Activated T-cell treated with anti-CD3 and anti-CD28 coated beads, Interleukin-2, amount 50 U/mL, for 72 hours (primary cell): ENCODE measurements at regions not wholly inside any gene's neighbourhood (a gene's known extent, or its start where the extent isn't known, plus 50 kb on each side); places are given as distances from the start of the nearest gene placed in this dataset.

Source experiments
- ATAC-seq, 2 donors: fragments of 150-1000 bp; cut with Tn5 transposase; replicated peaks in 1 of 2; 2 replicates each; pipeline ENCODE4 v1.10.0; 2021; ENCODE audit warnings: moderate library complexity in 2 of 2, mild to moderate bottlenecking in 1 of 2
- DNase-seq, 2 donors: peaks; one replicate each; pipeline ENCODE4 v3.0.0; 2021 to 2022; ENCODE audit warnings: mixed read lengths in 1 of 2
- H3K27ac Mint-ChIP-seq: one replicate; pipeline ENCODE4 v1.8.0; 2022; ENCODE audit warnings: mild to moderate bottlenecking, moderate library complexity, mixed read lengths
- H3K27me3 Mint-ChIP-seq: one replicate; pipeline ENCODE4 v1.8.0; 2022; ENCODE audit warnings: low read depth, mixed read lengths
- H3K36me3 Mint-ChIP-seq, 2 donors: one replicate each; pipeline ENCODE4 v1.8.0; 2022; ENCODE audit warnings: mixed read lengths in 2 of 2, mild to moderate bottlenecking in 1 of 2; ENCODE audit not compliant: insufficient read depth in 2 of 2
- H3K4me1 Mint-ChIP-seq: one replicate; pipeline ENCODE4 v1.8.0; 2022; ENCODE audit warnings: low read depth, mixed read lengths
- H3K4me3 Mint-ChIP-seq, 2 donors: one replicate each; pipeline ENCODE4 v1.8.0; 2022; ENCODE audit warnings: mild to moderate bottlenecking in 2 of 2, mixed read lengths in 2 of 2, moderate library complexity in 2 of 2
- H3K9me3 Mint-ChIP-seq, 2 donors: one replicate each; pipeline ENCODE4 v1.8.0; 2022; ENCODE audit warnings: mixed read lengths in 2 of 2

DNA sequence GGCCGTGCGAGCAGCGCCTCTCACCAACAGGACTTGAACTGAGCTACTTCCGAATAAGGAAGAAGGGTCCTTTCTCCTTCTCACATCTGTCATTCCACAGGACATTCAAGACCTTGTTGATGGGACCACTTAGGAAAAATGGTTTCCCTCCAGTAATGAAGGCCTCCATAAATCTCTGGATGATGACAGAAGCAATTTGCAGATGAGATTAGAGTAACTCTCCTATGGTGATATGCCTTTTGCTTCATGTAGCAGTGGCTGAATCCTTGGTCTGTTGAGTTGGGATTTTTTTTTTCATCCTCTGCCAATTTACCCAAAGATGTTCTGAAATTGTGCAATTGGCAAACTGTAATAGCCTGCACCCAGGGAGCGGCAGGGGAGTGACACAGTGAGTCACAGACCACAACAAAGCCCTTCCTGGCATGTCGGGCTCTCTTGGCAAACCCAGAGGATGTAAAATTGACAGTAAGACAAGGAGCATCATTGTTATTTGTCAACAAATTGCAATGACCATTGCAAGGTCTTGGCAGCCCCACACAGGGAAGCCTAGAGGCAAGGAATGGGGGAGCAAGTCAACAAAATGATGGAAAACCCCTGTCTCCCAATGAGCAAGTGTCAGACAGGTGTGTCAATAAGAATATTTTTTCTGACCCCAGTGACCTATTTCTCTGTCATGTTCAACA is 275.9 kb downstream of the ACTL7B start:
- ATAC-seq: no peak
- no peaks in the 10 kb centered on the region for H3K36me3 Mint-ChIP-seq
- H3K4me3 Mint-ChIP-seq: no peak overlapping the region
- H3K9me3 Mint-ChIP-seq: peaks cover 2 to 4% of the 10 kb centered on the region in 2 donors
- no peak for DNase-seq
- H3K4me1 Mint-ChIP-seq: no peaks in the 10 kb centered on the region
- no peaks in the 10 kb centered on the region for H3K27me3 Mint-ChIP-seq
- H3K27ac Mint-ChIP-seq: no peak overlapping the region

DNA sequence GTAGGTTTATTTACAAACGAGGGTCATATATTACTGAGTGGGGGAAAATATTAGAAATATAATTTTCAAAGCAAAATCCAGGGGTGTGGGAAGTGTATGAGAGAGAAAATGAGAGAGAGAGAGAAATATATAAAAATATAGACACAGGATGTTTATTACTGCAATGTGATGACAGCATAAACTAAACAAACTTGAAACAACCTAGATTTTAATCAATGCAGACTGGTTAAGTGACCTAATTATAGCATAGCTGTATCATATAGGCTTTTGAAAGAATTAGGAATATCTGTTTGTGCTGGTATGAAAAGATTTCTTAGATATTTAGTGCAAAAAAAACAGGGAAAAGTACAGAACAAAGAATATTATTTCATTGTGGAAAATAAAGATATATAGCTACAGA is 280.5 kb downstream of the ACTL7B start:
- Mint-ChIP-seq H3K36me3 (no peaks in the 10 kb centered on the region), H3K9me3 (peaks cover 2 to 4% of the 10 kb centered on the region in 2 donors), H3K27me3 (no peaks in the 10 kb centered on the region), H3K4me1 (no peaks in the 10 kb centered on the region), H3K27ac (peak overlapping the region; percentile 40), H3K4me3 (no peak overlapping the region)
- no peak for ATAC-seq
- no peak for DNase-seq

DNA sequence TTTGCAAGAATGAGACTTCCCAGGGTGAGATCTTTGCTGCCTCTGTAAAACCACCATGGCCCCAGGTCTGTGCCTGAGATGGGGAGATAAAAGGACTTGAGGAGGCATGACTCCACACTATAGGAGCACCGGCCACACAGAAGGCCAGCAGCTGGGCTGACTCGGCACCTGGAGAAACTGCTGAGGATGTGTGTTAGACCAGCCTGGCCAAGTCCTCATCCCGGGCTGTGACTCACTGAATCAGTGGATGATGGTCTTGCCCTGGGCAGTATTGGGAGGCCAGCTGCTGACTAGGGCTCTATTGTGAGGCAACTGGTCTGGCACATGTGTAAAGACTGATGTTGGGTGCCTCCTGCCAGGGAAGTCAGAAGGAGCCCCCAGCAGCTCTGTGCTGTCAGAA is 286.2 kb downstream of the ACTL7B start:
- DNase-seq (no peak), ATAC-seq (no peak)
- H3K27me3 Mint-ChIP-seq: no peaks in the 10 kb centered on the region
- H3K27ac Mint-ChIP-seq: no peak overlapping the region
- H3K9me3 Mint-ChIP-seq: no peaks in the 10 kb centered on the region
- H3K36me3 Mint-ChIP-seq: no peaks in the 10 kb centered on the region
- no peak overlapping the region for H3K4me3 Mint-ChIP-seq
- no peaks in the 10 kb centered on the region for H3K4me1 Mint-ChIP-seq

DNA sequence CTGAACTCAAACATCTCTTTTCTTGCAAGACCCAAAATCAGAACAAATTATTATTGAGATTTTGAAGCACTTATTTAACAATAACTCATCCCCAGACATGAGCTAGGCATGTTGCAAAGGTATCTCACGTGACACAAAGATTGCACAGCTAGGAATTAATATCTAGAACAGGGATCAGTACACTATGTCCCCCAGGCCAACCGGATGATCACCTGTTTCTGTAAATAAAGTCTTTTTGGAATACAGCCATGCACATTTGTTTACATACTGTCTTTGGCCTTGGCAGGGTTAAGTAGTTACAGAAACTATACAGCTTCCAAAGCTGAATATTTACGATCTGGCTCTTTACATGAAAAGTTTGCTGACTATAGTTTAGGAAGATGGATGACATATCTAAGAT is 287.7 kb downstream of the ACTL7B start:
- Mint-ChIP-seq H3K4me1 (no peaks in the 10 kb centered on the region), H3K36me3 (no peaks in the 10 kb centered on the region), H3K27me3 (no peaks in the 10 kb centered on the region), H3K9me3 (no peaks in the 10 kb centered on the region), H3K27ac (no peak overlapping the region), H3K4me3 (no peak overlapping the region)
- DNase-seq: no peak
- no peak for ATAC-seq

DNA sequence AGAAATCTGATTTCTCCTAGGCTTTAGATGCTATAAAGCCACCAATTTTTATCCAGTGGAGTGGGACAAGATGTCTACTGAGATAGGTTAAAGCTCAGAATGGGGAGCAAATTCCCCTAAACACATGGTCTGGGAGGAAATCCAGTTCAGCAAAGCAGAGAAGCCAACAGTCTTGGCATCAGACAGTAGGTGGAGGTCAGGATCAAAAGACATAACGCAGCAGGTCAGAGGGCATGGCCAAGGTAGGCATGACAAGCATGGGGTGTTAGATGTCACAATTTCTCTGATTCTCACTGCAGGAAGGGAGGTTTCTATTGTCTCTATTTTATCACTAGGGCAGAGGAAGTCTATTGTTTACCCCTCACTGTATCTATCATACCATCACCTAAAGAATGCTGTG is 288.2 kb downstream of the ACTL7B start:
- H3K27me3 Mint-ChIP-seq: no peaks in the 10 kb centered on the region
- H3K27ac Mint-ChIP-seq: no peak overlapping the region

DNA sequence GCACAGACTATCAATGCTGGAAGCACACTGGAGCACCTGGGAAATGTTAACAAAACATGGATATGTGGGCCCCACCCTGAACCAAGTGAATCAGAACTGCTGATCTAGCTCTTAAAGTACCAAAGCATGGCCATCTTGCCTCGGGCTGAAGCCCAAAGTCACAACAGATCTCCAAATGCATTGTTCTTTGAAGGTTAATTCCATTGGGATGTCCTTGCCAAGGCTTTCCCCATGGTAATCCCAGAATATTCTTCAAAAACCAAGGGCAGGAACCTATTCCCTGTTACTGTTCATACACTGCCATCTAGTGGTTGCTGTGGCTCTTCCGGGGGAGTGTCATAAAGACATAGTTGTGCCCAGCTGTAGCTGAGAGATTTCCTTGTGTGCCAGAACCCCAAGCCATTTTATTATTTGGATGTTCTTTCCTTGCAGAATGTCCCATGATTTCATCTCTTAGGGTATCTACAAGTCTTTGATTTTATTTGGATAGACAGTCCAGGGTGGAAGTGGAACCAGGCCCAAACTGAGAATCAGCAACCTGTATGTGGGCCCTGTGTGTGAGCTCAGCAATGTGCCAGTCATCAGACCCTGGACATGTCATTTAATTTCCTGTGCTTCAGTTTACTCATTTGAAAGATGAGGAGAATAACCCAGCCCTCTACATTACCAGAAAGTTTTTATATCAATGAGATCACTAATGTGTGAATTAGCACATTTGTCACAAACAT is 290.0 kb downstream of the ACTL7B start:
- no peaks in the 10 kb centered on the region for H3K27me3 Mint-ChIP-seq
- no peaks in the 10 kb centered on the region for H3K9me3 Mint-ChIP-seq
- H3K36me3 Mint-ChIP-seq: no peaks in the 10 kb centered on the region
- H3K4me3 Mint-ChIP-seq: no peak overlapping the region
- ATAC-seq (no peak), DNase-seq (peak; percentile 12 to 22)
- H3K4me1 Mint-ChIP-seq: no peaks in the 10 kb centered on the region
- H3K27ac Mint-ChIP-seq: no peak overlapping the region

More for the DNA sequence above, 288.2 kb downstream of the ACTL7B start:
- Mint-ChIP-seq H3K36me3 (no peaks in the 10 kb centered on the region), H3K9me3 (no peaks in the 10 kb centered on the region), H3K4me1 (no peaks in the 10 kb centered on the region), H3K4me3 (no peak overlapping the region)
- ATAC-seq (no peak), DNase-seq (no peak)

DNA sequence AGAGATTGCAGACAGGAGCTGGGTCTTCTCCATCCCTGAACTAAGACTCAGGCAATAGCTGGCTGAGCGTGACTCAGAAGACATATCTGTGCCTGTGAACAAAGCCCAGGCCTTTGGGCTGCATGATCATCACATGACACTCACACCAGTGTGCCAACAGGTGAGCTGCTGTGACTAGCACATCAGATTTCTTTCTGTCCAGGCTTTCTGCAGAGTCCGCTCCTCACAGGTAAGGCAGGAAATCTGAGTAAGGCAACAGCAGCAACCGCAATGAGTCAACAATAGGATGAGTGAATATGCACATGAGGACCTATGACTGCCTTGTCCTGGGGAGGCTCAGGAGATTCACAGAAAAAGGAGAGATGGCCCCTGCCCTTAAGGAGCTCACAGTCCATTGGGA is 293.6 kb downstream of the ACTL7B start:
- Mint-ChIP-seq H3K4me1 (no peaks in the 10 kb centered on the region), H3K4me3 (no peak overlapping the region), H3K27ac (no peak overlapping the region), H3K27me3 (no peaks in the 10 kb centered on the region), H3K9me3 (no peaks in the 10 kb centered on the region), H3K36me3 (no peaks in the 10 kb centered on the region)
- ATAC-seq: no peak
- no peak for DNase-seq

DNA sequence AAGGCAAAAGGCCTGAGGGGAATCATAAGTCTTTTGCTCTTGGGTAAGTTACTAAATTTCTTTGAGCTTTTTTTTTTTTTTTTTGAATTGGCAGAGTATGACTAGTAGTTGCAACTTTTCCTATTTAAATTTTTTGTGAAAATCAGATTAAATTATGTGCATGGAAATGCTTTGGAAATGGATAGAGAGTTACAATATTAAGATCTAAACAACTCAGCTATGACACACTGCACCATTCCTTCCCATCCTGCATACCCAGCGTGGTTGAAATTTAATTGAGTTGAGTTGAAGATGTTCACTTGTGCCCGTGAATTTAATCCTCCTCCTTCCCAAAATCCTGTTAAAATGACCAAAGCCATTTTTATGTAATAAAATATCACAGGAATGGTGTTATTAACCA is 296.4 kb downstream of the ACTL7B start:
- H3K27me3 Mint-ChIP-seq: no peaks in the 10 kb centered on the region
- no peaks in the 10 kb centered on the region for H3K4me1 Mint-ChIP-seq
- no peak overlapping the region for H3K4me3 Mint-ChIP-seq
- DNase-seq (no peak), ATAC-seq (no peak)
- no peaks in the 10 kb centered on the region for H3K9me3 Mint-ChIP-seq
- no peaks in the 10 kb centered on the region for H3K36me3 Mint-ChIP-seq
- no peak overlapping the region for H3K27ac Mint-ChIP-seq

DNA sequence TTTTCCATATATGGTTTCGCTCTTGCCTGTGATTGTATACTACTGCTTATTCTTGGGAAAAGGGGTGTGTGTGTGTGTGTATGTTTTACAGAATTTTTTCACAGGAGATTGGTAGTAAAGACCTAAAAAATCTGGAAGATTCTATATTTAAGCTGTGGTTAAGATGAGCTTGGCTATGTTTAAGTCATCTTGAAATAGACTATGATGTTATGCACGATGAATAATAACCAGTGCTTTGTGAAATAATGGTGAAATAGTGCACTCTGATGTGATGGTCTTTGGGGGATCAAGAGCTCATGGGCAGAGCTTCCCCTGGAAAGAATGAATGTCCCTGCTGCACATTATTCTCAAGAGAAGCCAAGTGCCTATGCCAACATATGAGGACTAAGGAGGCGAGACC is 301.0 kb downstream of the ACTL7B start:
- H3K27me3 Mint-ChIP-seq: no peaks in the 10 kb centered on the region
- no peaks in the 10 kb centered on the region for H3K9me3 Mint-ChIP-seq
- H3K4me1 Mint-ChIP-seq: no peaks in the 10 kb centered on the region
- no peak overlapping the region for H3K27ac Mint-ChIP-seq
- no peak overlapping the region for H3K4me3 Mint-ChIP-seq
- no peaks in the 10 kb centered on the region for H3K36me3 Mint-ChIP-seq
- ATAC-seq: no peak
- no peak for DNase-seq

DNA sequence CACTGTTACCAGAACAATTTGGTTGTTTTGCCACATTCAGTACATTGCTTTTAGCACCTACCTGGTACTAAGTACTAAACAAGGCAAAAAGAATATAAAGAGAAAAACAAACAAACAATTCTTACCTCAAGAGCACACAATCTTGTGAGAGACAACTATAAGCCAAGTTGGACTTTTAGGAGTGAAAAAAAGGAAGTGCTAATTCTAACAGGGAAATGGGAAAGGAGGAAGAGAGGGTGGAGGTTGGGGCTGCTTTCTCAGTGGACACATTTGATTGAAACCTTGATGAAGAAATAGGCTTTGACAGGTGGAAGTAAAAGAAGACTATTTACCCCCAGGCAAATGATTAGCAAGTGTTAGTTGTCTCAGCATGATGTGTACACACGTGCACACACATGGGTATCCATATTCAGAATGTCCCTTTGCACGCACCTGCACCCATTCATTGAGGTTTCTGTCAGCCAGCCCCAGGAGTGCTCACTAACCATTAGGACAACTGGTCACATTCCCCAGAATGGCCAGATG is 302.6 kb downstream of the ACTL7B start:
- H3K4me1 Mint-ChIP-seq: no peaks in the 10 kb centered on the region
- H3K9me3 Mint-ChIP-seq: no peaks in the 10 kb centered on the region
- H3K36me3 Mint-ChIP-seq: no peaks in the 10 kb centered on the region
- no peak overlapping the region for H3K27ac Mint-ChIP-seq
- DNase-seq: no peak
- no peak overlapping the region for H3K4me3 Mint-ChIP-seq
- ATAC-seq: no peak
- no peaks in the 10 kb centered on the region for H3K27me3 Mint-ChIP-seq

DNA sequence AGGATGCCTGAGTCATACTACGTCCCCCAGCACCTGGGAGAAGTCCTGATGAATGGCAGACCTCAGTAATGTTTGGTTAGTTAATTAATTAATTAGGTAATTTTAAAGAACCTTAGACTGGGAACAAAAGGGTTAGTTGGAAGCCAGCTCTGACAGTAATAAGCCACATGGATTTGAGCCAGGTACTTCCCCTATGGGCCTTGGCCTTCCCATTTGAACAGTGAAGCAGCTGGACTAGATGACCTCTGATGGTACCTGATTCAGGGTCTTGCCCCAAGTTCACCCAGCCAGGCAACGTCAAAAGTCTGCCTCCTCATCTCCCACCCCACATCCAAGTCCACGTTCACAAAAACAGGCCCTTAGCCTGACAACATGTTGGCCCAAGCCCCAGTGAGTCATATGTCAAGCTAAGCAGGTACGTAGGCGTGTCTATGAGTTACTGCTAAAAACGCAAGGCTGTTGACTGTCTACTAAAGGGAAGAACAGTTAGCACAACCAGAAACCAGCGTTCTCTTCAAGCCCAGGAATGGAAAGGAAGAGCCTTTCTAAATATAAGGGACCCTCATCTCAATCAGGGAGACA is 303.2 kb downstream of the ACTL7B start:
- Mint-ChIP-seq H3K9me3 (no peaks in the 10 kb centered on the region), H3K4me3 (no peak overlapping the region), H3K27ac (no peak overlapping the region), H3K4me1 (no peaks in the 10 kb centered on the region), H3K27me3 (no peaks in the 10 kb centered on the region), H3K36me3 (no peaks in the 10 kb centered on the region)
- DNase-seq: no peak
- ATAC-seq: no peak

DNA sequence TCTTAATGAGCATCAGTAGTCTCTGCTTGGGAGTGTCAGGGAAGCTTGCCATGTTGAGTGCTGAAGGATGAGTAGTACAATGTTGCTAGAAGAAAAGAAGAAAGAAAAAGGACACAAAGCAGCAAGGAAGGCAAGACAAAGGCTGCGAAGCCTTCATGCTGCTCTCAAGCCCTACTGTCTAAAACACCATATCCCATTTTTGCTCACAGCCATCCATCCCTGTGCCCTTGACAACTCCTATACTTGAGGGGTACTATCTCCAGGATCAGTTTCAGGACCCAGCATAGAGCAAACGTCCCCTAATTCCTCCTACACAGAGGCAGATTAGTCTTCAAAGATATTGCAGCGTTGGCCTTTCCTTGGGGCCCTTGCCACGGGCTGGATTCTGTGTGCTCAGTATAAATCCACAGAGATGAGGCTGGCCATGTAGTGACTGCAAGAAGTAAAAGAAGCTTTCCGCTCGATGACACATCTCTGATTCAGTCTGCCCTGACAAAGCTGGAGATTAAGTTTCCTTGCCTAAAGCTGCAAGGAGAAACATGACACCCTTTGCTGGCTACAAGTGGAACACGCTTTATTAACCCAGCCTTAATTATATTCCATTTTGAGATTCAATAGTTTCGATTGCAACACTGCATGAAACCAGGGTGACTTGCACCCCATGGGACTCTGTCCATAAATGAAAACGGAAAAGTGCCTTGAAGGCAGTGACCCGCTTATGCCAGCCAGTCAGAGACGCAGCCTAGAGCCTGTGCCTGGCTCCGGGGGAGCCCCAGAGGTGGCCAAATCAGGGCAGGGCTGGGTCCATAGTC is 304.6 kb downstream of the ACTL7B start:
- no peaks in the 10 kb centered on the region for H3K9me3 Mint-ChIP-seq
- ATAC-seq (no peak), DNase-seq (no peak)
- H3K4me1 Mint-ChIP-seq: no peaks in the 10 kb centered on the region
- no peaks in the 10 kb centered on the region for H3K36me3 Mint-ChIP-seq
- no peak overlapping the region for H3K4me3 Mint-ChIP-seq
- no peak overlapping the region for H3K27ac Mint-ChIP-seq
- no peaks in the 10 kb centered on the region for H3K27me3 Mint-ChIP-seq

DNA sequence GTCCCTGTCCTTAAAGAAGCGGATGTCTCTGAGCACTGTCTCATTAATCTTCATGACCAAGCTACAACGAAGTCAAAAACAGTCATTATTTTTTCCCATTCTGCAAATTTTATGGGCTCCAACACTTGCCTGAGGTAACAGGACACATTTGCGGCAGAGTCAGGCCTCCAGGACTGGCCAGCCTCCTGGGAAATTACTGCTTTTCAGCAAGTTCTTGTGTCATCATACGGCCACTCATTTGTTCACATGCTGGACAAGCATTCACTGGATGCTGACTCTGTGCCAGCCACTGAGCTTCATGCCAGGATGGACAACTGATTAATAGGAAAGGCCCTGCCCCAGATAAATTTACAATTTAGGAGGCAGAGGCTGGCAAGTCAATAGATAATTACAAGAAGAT is 305.7 kb downstream of the ACTL7B start:
- no peak overlapping the region for H3K27ac Mint-ChIP-seq

More for the DNA sequence above, 305.7 kb downstream of the ACTL7B start:
- H3K27me3 Mint-ChIP-seq: no peaks in the 10 kb centered on the region
- DNase-seq (no peak), ATAC-seq (no peak)
- H3K4me1 Mint-ChIP-seq: no peaks in the 10 kb centered on the region
- no peaks in the 10 kb centered on the region for H3K9me3 Mint-ChIP-seq
- no peak overlapping the region for H3K4me3 Mint-ChIP-seq
- no peaks in the 10 kb centered on the region for H3K36me3 Mint-ChIP-seq
